ENCODE measurements at regions not wholly inside any gene's neighbourhood (a gene's known extent, or its start where the extent isn't known, plus 50 kb on each side); places are given as distances from the start of the nearest gene placed in this dataset.

DNA sequence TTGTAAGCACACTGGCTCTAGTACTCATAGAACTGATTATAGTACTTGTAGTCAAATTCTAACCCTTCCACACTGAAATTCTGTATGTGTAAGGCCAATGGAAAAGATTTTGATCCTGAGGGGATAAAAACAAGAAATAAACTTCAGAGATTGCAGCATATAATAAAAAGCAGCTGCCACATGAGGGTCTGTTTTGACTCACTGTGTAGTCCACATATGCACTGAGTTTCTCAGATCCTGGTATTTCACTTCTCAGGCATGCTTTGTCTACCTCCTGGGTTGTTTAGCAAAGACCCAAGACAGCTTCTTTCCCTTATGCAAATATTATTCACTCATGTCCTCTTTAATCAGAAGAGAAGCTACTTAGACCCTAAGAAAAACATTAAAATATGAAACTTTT is 71.1 kb upstream of the SLC5A12 start:
- Histone ChIP-seq H4K20me1 (ENCODE audit: insufficient read depth, low read length) (no peaks in the 10 kb centered on the region), H3K79me2 (ENCODE audit: low read length) (no peaks in the 10 kb centered on the region), H2AFZ (ENCODE audit: low read depth, low read length) (no peak overlapping the region), H3K4me2 (ENCODE audit: low read length) (no peak overlapping the region), H3K4me1 (ENCODE audit: low read length) (peaks cover 8% of the 10 kb centered on the region), H3K36me3 (replicated peaks; ENCODE audit: low read depth, low read length) (no peaks in the 10 kb centered on the region), H3K27me3 (ENCODE audit: low read depth, low read length) (no peaks in the 10 kb centered on the region), H3K9ac (ENCODE audit: low read length) (no peak overlapping the region), H3K4me3 (ENCODE audit: low read length) (no peak overlapping the region), H3K9me3 (ENCODE audit: insufficient read depth, low read length) (no peaks in the 10 kb centered on the region), H3K27ac (ENCODE audit: low read length) (no peak overlapping the region)
- TF ChIP-seq CTCF (IDR thresholded peaks at IDR 0.05; ENCODE audit: low read depth, low read length): no peak
- TF ChIP-seq EZH2phosphoT487 (IDR thresholded peaks at IDR 0.05; ENCODE audit: low read depth): no peak

DNA sequence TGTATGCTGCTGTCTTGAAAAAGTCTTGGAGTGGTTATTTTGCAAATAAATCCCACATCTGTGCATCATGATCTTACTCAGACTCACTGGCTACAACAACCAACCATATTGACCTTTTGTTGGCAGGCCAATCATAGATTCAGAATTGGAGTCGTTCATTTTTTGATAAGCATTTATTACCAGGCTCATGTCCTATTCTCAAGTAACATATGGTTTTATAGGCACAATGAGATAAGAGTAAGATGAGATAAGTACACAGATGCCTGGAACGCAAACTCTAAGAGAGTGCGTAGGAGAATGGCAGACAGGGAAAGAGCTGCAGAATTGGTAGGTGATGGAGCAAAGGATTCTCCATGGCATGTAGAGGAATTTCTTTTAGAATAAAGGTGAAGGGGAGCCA is 71.6 kb upstream of the SLC5A12 start:
- no peak for TF ChIP-seq CTCF (IDR thresholded peaks at IDR 0.05; ENCODE audit: low read depth, low read length)
- TF ChIP-seq EZH2phosphoT487 (IDR thresholded peaks at IDR 0.05; ENCODE audit: low read depth): no peak
- H3K9me3 ChIP-seq (ENCODE audit: insufficient read depth, low read length): no peaks in the 10 kb centered on the region
- H2AFZ ChIP-seq (ENCODE audit: low read depth, low read length): no peak overlapping the region
- H3K36me3 ChIP-seq (replicated peaks; ENCODE audit: low read depth, low read length): no peaks in the 10 kb centered on the region
- no peaks in the 10 kb centered on the region for H3K27me3 ChIP-seq (ENCODE audit: low read depth, low read length)
- no peak overlapping the region for H3K4me2 ChIP-seq (ENCODE audit: low read length)
- H4K20me1 ChIP-seq (ENCODE audit: insufficient read depth, low read length): no peaks in the 10 kb centered on the region
- H3K4me1 ChIP-seq (ENCODE audit: low read length): peaks cover 8% of the 10 kb centered on the region
- no peak overlapping the region for H3K27ac ChIP-seq (ENCODE audit: low read length)
- no peak overlapping the region for H3K9ac ChIP-seq (ENCODE audit: low read length)
- H3K79me2 ChIP-seq (ENCODE audit: low read length): no peaks in the 10 kb centered on the region
- H3K4me3 ChIP-seq (ENCODE audit: low read length): no peak overlapping the region

DNA sequence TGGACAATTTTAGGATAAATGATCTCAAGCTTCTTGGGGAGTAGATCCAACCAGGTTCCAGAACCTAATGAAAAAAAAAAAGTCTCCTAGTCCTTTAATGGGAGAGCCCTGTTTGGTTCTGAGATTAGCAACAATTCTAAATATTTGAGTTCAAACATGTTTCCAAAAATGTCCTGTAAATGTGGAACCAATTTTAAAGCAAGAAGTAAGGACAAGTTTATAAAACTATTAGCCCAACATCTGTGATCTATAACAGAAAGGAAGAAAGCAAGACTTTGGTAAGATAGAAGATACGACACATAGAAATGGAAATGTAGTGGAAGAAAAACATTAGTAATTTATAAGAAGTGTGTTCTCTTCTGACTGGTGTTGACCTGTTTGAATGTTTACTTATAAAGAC is 79.7 kb upstream of the SLC5A12 start:
- Histone ChIP-seq H3K27ac (ENCODE audit: low read length) (no peak overlapping the region), H3K27me3 (ENCODE audit: low read depth, low read length) (no peaks in the 10 kb centered on the region), H4K20me1 (ENCODE audit: insufficient read depth, low read length) (no peaks in the 10 kb centered on the region), H3K4me2 (ENCODE audit: low read length) (no peak overlapping the region), H3K4me3 (ENCODE audit: low read length) (no peak overlapping the region), H3K9me3 (ENCODE audit: insufficient read depth, low read length) (0 out of 2 replicates have a peak, but pooled peaks cover 3% of the 10 kb centered on the region), H3K4me1 (ENCODE audit: low read length) (no peaks in the 10 kb centered on the region), H3K36me3 (replicated peaks; ENCODE audit: low read depth, low read length) (no peaks in the 10 kb centered on the region), H2AFZ (ENCODE audit: low read depth, low read length) (no peak overlapping the region), H3K9ac (ENCODE audit: low read length) (no peak overlapping the region), H3K79me2 (ENCODE audit: low read length) (no peaks in the 10 kb centered on the region)
- TF ChIP-seq CTCF (IDR thresholded peaks at IDR 0.05; ENCODE audit: low read depth, low read length): no peak
- TF ChIP-seq EZH2phosphoT487 (IDR thresholded peaks at IDR 0.05; ENCODE audit: low read depth): no peak

DNA sequence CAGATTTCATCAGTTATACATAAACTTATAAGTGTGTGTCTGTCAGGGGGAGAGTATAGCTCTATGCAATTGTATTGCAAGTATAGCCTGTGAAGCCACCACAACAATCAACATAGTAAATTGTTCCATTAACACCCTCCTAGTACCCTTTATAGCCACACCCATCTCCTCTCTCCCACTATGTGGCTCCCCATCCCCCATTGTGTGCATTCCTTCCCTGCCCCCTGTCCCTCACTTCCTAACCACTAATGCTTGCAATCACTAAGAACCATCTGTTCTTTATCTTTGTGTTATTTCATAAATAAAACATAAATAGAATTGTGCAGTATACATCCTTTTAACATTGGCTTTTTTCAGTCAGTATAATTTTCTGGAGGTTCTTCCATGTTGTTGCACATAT is 83.1 kb upstream of the SLC5A12 start:
- Histone ChIP-seq H2AFZ (ENCODE audit: low read depth, low read length) (no peak overlapping the region), H3K27me3 (ENCODE audit: low read depth, low read length) (no peaks in the 10 kb centered on the region), H3K4me3 (ENCODE audit: low read length) (no peak overlapping the region), H3K9me3 (ENCODE audit: insufficient read depth, low read length) (0 out of 2 replicates have a peak, but pooled peaks cover 3% of the 10 kb centered on the region), H3K4me2 (ENCODE audit: low read length) (no peak overlapping the region), H3K9ac (ENCODE audit: low read length) (no peak overlapping the region), H4K20me1 (ENCODE audit: insufficient read depth, low read length) (no peaks in the 10 kb centered on the region), H3K27ac (ENCODE audit: low read length) (no peak overlapping the region), H3K79me2 (ENCODE audit: low read length) (no peaks in the 10 kb centered on the region), H3K4me1 (ENCODE audit: low read length) (no peaks in the 10 kb centered on the region), H3K36me3 (replicated peaks; ENCODE audit: low read depth, low read length) (no peaks in the 10 kb centered on the region)
- TF ChIP-seq EZH2phosphoT487 (IDR thresholded peaks at IDR 0.05; ENCODE audit: low read depth) (no peak), CTCF (IDR thresholded peaks at IDR 0.05; ENCODE audit: low read depth, low read length) (no peak)
